Natural killer cell (primary cell): ENCODE measurements at regions not wholly inside any gene's neighbourhood (a gene's known extent, or its start where the extent isn't known, plus 50 kb on each side); places are given as distances from the start of the nearest gene placed in this dataset.

Experiments
- ATAC-seq, 3 donors: fragments of 150-1000 bp in 2 of 3; fragments of 200-7000 bp in 1 of 3; cut with Tn5 transposase; 1 replicate in 1 of 3; 2 replicates in 2 of 3; pipeline ENCODE4 v1.10.0; 2021; ENCODE audit warnings: mild to moderate bottlenecking in 2 of 3, moderate library complexity in 2 of 3
- DNase-seq, 2 donors: peaks; one replicate each; pipeline versions ENCODE4 v3.0.0 to v3.0.0-alpha.2; 2013 to 2021; ENCODE audit warnings: mixed read lengths in 1 of 2
- H3K27ac ChIP-seq: one replicate; pipeline ENCODE4 v1.5.1; 2013; ENCODE audit warnings: mild to moderate bottlenecking, low read length
- H3K27me3 ChIP-seq: one replicate; pipeline ENCODE4 v1.6.1; 2013; ENCODE audit warnings: low read length; ENCODE audit not compliant: control insufficient read depth, insufficient read depth
- H3K36me3 ChIP-seq: one replicate; pipeline ENCODE4 v1.6.1; 2013; ENCODE audit warnings: low read length; ENCODE audit not compliant: control insufficient read depth, insufficient read depth
- H3K4me1 ChIP-seq: one replicate; pipeline ENCODE4 v1.6.1; 2013; ENCODE audit warnings: low read length; ENCODE audit not compliant: control insufficient read depth, insufficient read depth
- H3K4me3 ChIP-seq: one replicate; pipeline ENCODE4 v1.5.1; 2013; ENCODE audit warnings: low read length
- H3K9me3 ChIP-seq: one replicate; pipeline ENCODE4 v1.6.1; 2013; ENCODE audit warnings: low read length; ENCODE audit not compliant: control insufficient read depth, insufficient read depth
- H3K27ac Mint-ChIP-seq, 2 donors: one replicate each; pipeline ENCODE4 v1.8.0; 2022; ENCODE audit warnings: mild to moderate bottlenecking in 2 of 2, mixed read lengths in 2 of 2, moderate library complexity in 1 of 2
- H3K27me3 Mint-ChIP-seq, 2 donors: one replicate each; pipeline ENCODE4 v1.8.0; 2022; ENCODE audit warnings: low read depth in 2 of 2, mixed read lengths in 2 of 2
- H3K36me3 Mint-ChIP-seq: one replicate; pipeline ENCODE4 v1.8.0; 2022; ENCODE audit warnings: mixed read lengths
- H3K4me1 Mint-ChIP-seq, 2 donors: one replicate each; pipeline ENCODE4 v1.8.0; 2022; ENCODE audit warnings: mixed read lengths in 2 of 2
- H3K4me3 Mint-ChIP-seq: one replicate; pipeline ENCODE4 v1.8.0; 2022; ENCODE audit warnings: mild to moderate bottlenecking, moderate library complexity, mixed read lengths
- H3K9me3 Mint-ChIP-seq, 2 donors: one replicate each; pipeline ENCODE4 v1.8.0; 2022; ENCODE audit warnings: mixed read lengths in 2 of 2
- CTCF ChIP-seq: fragments of 200-600 bp; IDR thresholded peaks from one replicate; pipeline ENCODE4 v1.8.0; 2022; ENCODE audit warnings: antibody characterized with exemption
- WGBS: methylation state at CpG from one replicate; pipeline ENCODE4 v1.1.7; 2013; ENCODE audit warnings: missing lambda C conversion rate; ENCODE audit not compliant: insufficient coverage; 5-methylcytosine and 5-hydroxymethylcytosine counted together
- intact Hi-C: fragments of 100-400 bp; cut with micrococcal nuclease; formaldehyde crosslinking; loops from one replicate; pipeline ENCODE4 v1.14.2; 2022

- no peaks in the 10 kb centered on the region for H3K9me3 Mint-ChIP-seq
- no peak overlapping the region for H3K4me3 Mint-ChIP-seq
- H3K4me1 Mint-ChIP-seq: peaks cover 0 to 5% of the 10 kb centered on the region in 2 donors
- Histone ChIP-seq H3K4me3 (no peak overlapping the region), H3K27ac (no peak overlapping the region), H3K27me3 (peaks cover 5% of the 10 kb centered on the region), H3K9me3 (no peaks in the 10 kb centered on the region), H3K36me3 (no peaks in the 10 kb centered on the region), H3K4me1 (peaks cover 9% of the 10 kb centered on the region)
- H3K36me3 Mint-ChIP-seq: no peaks in the 10 kb centered on the region
- no peak for ATAC-seq
- peaks cover 15 to 23% of the 10 kb centered on the region in 2 donors for H3K27me3 Mint-ChIP-seq
- WGBS: 93% methylated on average over 13 of the region's 13 CpGs
- no peak overlapping the region for H3K27ac Mint-ChIP-seq
- no peak for TF ChIP-seq CTCF
- no peak for DNase-seq
- intact Hi-C loops: no loop called here
Observed at GRCh38 chr10:3237530-3237929, 64.9 kb upstream of the PITRM1 start.

- peaks cover 5% of the 10 kb centered on the region for H3K27me3 ChIP-seq
- intact Hi-C loops: no loop called here
- no peaks in the 10 kb centered on the region for H3K36me3 ChIP-seq
- Mint-ChIP-seq H3K9me3 (no peaks in the 10 kb centered on the region), H3K4me3 (no peak overlapping the region), H3K4me1 (peaks cover 0 to 5% of the 10 kb centered on the region in 2 donors), H3K27me3 (peaks cover 22 to 23% of the 10 kb centered on the region in 2 donors), H3K27ac (no peak overlapping the region), H3K36me3 (no peaks in the 10 kb centered on the region)
- H3K9me3 ChIP-seq: no peaks in the 10 kb centered on the region
- no peak for TF ChIP-seq CTCF
- H3K4me3 ChIP-seq: no peak overlapping the region
- ATAC-seq: no peak
- H3K4me1 ChIP-seq: peaks cover 9% of the 10 kb centered on the region
- DNase-seq: no peak
- 90% methylated on average over 15 of the region's 15 CpGs for WGBS
- H3K27ac ChIP-seq: no peak overlapping the region
Observed at GRCh38 chr10:3236644-3237404, 64.2 kb upstream of the PITRM1 start.

- ATAC-seq (no peak), DNase-seq (no peak)
- peaks cover 9% of the 10 kb centered on the region for H3K4me1 ChIP-seq
- no peaks in the 10 kb centered on the region for H3K36me3 ChIP-seq
- H3K9me3 Mint-ChIP-seq: no peaks in the 10 kb centered on the region
- peaks cover 29 to 30% of the 10 kb centered on the region in 2 donors for H3K27me3 Mint-ChIP-seq
- no peak overlapping the region for H3K4me3 Mint-ChIP-seq
- no peaks in the 10 kb centered on the region for H3K36me3 Mint-ChIP-seq
- intact Hi-C loops: no loop called here
- no peak overlapping the region for H3K27ac ChIP-seq
- H3K9me3 ChIP-seq: no peaks in the 10 kb centered on the region
- H3K4me1 Mint-ChIP-seq: peaks cover 0 to 5% of the 10 kb centered on the region in 2 donors
- no peak overlapping the region for H3K4me3 ChIP-seq
- TF ChIP-seq CTCF: no peak
- H3K27ac Mint-ChIP-seq: no peak overlapping the region
- H3K27me3 ChIP-seq: peaks cover 5% of the 10 kb centered on the region
- WGBS: 92% methylated on average over 15 of the region's 15 CpGs
Observed at GRCh38 chr10:3235996-3236510, 63.5 kb upstream of the PITRM1 start.
